HEK293T (cell line): ENCODE measurements at regions not wholly inside any gene's neighbourhood (a gene's known extent, or its start where the extent isn't known, plus 50 kb on each side); places are given as distances from the start of the nearest gene placed in this dataset.

ENCODE experiments used
- CTCF ChIA-PET: fragments of 350-600 bp; formaldehyde crosslinking; extraction: SDS; loops from one replicate; lab custom pipeline; 2021; ENCODE audit warnings: antibody characterized with exemption, inconsistent platforms; lab: Yijun Ruan, JAX
- POLR2A ChIA-PET: fragments of 350-600 bp; formaldehyde crosslinking; extraction: SDS; loops from one replicate; lab custom pipeline; 2020; ENCODE audit warnings: antibody characterized with exemption, inconsistent platforms; lab: Yijun Ruan, JAX
- DNase-seq: peaks from one replicate; pipeline ENCODE4 v3.0.0; 2012; ENCODE audit warnings: mixed read lengths; ENCODE audit errors: extremely low spot score
- ARNT ChIP-seq: fragments of 450-650 bp; IDR thresholded peaks from 2 replicates; pipeline ENCODE4 v1.6.1; 2017; ENCODE audit warnings: mild to moderate bottlenecking
- BHLHE40 ChIP-seq: fragments of 450-650 bp; IDR thresholded peaks from 2 replicates; pipeline ENCODE4 v1.6.1; 2016; ENCODE audit warnings: mild to moderate bottlenecking, moderate library complexity, borderline replicate concordance
- CTBP1 ChIP-seq: fragments of 450-650 bp; IDR thresholded peaks from 2 replicates; pipeline ENCODE4 v1.6.1; 2016; ENCODE audit warnings: borderline replicate concordance
- ELF4 ChIP-seq: fragments of 450-650 bp; IDR thresholded peaks from 2 replicates; pipeline ENCODE4 v1.6.1; 2017; ENCODE audit warnings: antibody characterized with exemption
- FOXA1 ChIP-seq: fragments of 450-650 bp; IDR thresholded peaks from 2 replicates; pipeline ENCODE4 v1.6.1; 2016; ENCODE audit warnings: mild to moderate bottlenecking
- FOXK2 ChIP-seq: fragments of 450-650 bp; IDR thresholded peaks from 2 replicates; pipeline ENCODE4 v1.6.1; 2016; ENCODE audit warnings: mild to moderate bottlenecking
- FOXM1 ChIP-seq: fragments of 450-650 bp; IDR thresholded peaks from 2 replicates; pipeline ENCODE4 v1.6.1; 2017; ENCODE audit warnings: mild to moderate bottlenecking, borderline replicate concordance
- HDGF ChIP-seq: fragments of 450-650 bp; IDR thresholded peaks from 2 replicates; pipeline ENCODE4 v1.6.1; 2017; ENCODE audit warnings: antibody characterized with exemption, borderline replicate concordance
- L3MBTL2 ChIP-seq: fragments of 450-650 bp; conservative IDR thresholded peaks from 2 replicates; pipeline ENCODE4 v1.6.1; 2016; ENCODE audit warnings: mild to moderate bottlenecking
- LEF1 ChIP-seq: fragments of 450-650 bp; IDR thresholded peaks from 2 replicates; pipeline ENCODE4 v1.6.1; 2017; ENCODE audit warnings: mild to moderate bottlenecking, borderline replicate concordance
- NFRKB ChIP-seq: fragments of 450-650 bp; IDR thresholded peaks from 2 replicates; pipeline ENCODE4 v1.6.1; 2016; ENCODE audit warnings: mild to moderate bottlenecking, moderate library complexity
- SP1 ChIP-seq: fragments of 450-650 bp; IDR thresholded peaks from 2 replicates; pipeline ENCODE4 v1.6.1; 2017
- SUZ12 ChIP-seq: fragments of 450-650 bp; IDR thresholded peaks from 2 replicates; pipeline ENCODE4 v1.6.1; 2016; ENCODE audit warnings: mild to moderate bottlenecking
- TARDBP ChIP-seq: fragments of 450-650 bp; IDR thresholded peaks from 2 replicates; pipeline ENCODE4 v1.6.1; 2016
- ZNF384 ChIP-seq: fragments of 450-650 bp; IDR thresholded peaks from 2 replicates; pipeline ENCODE4 v1.6.1; 2016
- TF ChIP-seq, protein P1 (sequence below): fragments of 450-650 bp; IDR thresholded peaks from 2 replicates; pipeline ENCODE4 v1.6.1; 2016

DNA sequence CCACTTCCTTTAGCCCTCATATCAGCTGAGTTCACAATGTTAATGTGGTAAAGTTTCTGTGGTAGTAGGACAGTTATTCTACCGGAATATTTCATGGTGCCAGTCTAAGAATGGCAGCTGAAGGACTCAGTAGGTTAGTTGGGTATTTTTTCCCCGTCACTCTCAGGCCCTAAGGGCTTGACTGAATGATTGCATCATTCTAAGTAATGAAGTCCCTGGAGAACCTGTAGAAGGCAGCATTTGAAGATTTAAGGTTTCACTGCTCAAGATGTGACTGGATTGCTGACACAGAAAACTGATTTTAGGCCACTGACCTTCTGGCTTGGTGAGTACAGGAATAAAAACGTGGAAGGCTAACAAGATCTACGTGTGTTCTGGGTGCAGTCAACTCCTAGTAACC lies 657.3 kb downstream of the PCDH19 start:
- ChIA-PET CTCF (no interaction called here), POLR2A (no interaction called here)
- DNase-seq, result no peak
- TF ChIP-seq TARDBP, result no peak
- no peak for TF ChIP-seq SUZ12
- TF ChIP-seq, protein P1, sequence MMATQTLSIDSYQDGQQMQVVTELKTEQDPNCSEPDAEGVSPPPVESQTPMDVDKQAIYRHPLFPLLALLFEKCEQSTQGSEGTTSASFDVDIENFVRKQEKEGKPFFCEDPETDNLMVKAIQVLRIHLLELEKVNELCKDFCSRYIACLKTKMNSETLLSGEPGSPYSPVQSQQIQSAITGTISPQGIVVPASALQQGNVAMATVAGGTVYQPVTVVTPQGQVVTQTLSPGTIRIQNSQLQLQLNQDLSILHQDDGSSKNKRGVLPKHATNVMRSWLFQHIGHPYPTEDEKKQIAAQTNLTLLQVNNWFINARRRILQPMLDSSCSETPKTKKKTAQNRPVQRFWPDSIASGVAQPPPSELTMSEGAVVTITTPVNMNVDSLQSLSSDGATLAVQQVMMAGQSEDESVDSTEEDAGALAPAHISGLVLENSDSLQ, result no peak
- no peak for TF ChIP-seq L3MBTL2
- no peak for TF ChIP-seq FOXA1
- TF ChIP-seq BHLHE40, result no peak
- no peak for TF ChIP-seq HDGF
- no peak for TF ChIP-seq SP1
- no peak for TF ChIP-seq NFRKB
- no peak for TF ChIP-seq ZNF384
- TF ChIP-seq CTBP1, result no peak

DNA sequence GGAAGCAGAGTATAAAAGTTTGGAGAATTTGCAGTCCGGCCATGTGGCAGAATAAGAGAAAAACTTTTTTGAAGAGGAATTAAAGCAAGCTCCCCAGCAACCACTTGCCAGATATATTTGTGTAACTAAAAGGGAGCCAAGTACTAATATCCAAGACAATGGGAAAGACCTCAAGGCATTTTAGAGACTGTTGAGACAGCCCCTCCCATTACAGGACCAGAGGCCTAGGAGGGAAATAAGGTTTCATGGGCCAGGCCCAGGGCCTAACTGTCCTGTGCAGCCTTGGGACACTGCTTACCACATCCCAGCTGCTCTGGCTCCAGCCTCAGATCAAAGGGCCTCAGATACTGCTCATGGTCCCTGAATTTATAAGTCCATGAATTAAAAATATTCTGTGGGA lies 659.4 kb downstream of the PCDH19 start:
- no peak for DNase-seq
- CTCF ChIA-PET, result no interaction called here
- TF ChIP-seq FOXA1 (no peak), ZNF384 (no peak), NFRKB (no peak), ELF4 (no peak), LEF1 (no peak), HDGF (no peak), TARDBP (no peak), SP1 (no peak), ARNT (no peak), L3MBTL2 (no peak), FOXM1 (no peak), FOXK2 (no peak)
- TF ChIP-seq, protein P1, result no peak

DNA sequence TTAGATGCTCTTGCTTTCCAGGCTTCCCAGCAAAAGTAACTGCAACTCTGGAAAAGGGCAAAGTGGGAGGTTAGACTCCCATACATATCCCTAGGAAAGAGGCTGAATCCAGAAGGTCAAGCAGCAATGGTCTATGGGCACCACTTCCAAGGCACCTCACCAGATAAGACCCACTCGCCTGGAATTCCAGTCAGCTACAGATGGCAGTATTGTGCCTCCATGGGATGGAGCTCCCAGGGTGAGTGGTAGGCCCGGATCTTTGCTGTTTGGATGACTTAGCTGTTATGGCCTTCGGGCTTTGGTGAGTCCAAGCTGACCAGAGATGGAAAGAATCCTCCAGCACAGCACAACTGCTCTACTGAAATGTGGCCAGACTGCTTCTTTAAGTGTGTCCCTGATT lies 688.0 kb downstream of the PCDH19 start:
- POLR2A ChIA-PET, result no interaction called here
- CTCF ChIA-PET, result no interaction called here
- TF ChIP-seq FOXM1, result no peak
- no peak for TF ChIP-seq BHLHE40
- no peak for TF ChIP-seq TARDBP
- no peak for TF ChIP-seq SP1
- TF ChIP-seq CTBP1, result no peak
- no peak for TF ChIP-seq FOXA1
- no peak for TF ChIP-seq FOXK2
- TF ChIP-seq L3MBTL2, result no peak
- TF ChIP-seq SUZ12, result no peak
- no peak for TF ChIP-seq NFRKB
- no peak for TF ChIP-seq ARNT
- TF ChIP-seq ELF4, result no peak
- TF ChIP-seq, protein P1, result no peak
- no peak for TF ChIP-seq ZNF384
- no peak for TF ChIP-seq LEF1
- no peak for TF ChIP-seq HDGF
- no peak for DNase-seq

More for the DNA sequence above, 659.4 kb downstream of the PCDH19 start:
- POLR2A ChIA-PET, result no interaction called here

DNA sequence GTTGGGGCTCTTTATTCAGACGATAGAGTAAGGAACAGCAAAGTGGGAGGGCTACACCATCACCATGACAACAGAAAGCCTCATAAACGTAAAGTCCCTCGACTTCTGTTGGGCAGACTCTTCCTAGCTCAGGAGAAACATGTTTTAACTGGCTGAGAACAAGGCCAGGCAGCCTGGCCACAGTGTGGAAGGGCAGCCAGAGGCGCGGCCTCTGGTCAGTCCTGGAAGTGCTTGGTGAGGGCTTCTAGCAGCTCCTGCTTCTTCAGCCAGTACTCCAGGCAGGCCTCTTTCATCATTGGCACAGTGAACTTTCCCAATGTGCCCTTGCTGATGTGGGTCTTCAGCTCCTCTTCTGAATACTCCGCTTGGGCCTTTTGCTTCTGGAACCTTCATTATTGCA lies 690.9 kb downstream of the PCDH19 start:
- DNase-seq, result no peak
- CTCF ChIA-PET, result no interaction called here
- TF ChIP-seq SP1, result no peak
- no peak for TF ChIP-seq HDGF
- TF ChIP-seq L3MBTL2, result no peak
- no peak for TF ChIP-seq ARNT
- TF ChIP-seq, protein P1, result no peak
- no peak for TF ChIP-seq TARDBP
- TF ChIP-seq FOXA1, result no peak
- TF ChIP-seq ZNF384, result no peak
- TF ChIP-seq LEF1, result no peak
- TF ChIP-seq FOXM1, result no peak
- no peak for TF ChIP-seq ELF4
- POLR2A ChIA-PET, result no interaction called here

DNA sequence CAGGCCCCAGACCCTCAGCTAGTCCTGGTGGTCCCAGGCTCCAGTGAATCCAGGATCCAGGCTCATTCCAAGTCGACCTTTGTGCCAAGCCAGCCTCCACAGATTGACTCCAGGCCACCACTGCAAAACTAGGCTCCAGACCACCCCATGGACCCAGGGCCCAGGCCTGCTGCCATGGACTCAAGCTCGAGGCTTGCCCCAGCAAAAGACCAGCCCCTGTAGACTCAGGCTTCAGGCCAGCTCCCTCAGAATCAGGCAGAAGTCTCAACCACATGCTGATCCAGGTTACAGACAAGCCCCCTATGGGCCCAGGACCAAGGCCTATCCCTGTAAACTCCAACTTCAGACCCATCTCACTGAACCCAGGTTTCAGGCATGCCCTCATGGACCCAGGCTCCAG lies 692.4 kb downstream of the PCDH19 start:
- CTCF ChIA-PET, result no interaction called here
- POLR2A ChIA-PET, result no interaction called here
- no peak for DNase-seq
- no peak for TF ChIP-seq SP1
- TF ChIP-seq FOXK2, result no peak
- no peak for TF ChIP-seq ARNT
- no peak for TF ChIP-seq BHLHE40
- no peak for TF ChIP-seq ELF4
- TF ChIP-seq FOXM1, result no peak
- no peak for TF ChIP-seq HDGF
- TF ChIP-seq, protein P1, result no peak
- no peak for TF ChIP-seq L3MBTL2
- no peak for TF ChIP-seq NFRKB
- no peak for TF ChIP-seq ZNF384
- TF ChIP-seq SUZ12, result no peak
- no peak for TF ChIP-seq TARDBP
- TF ChIP-seq LEF1, result no peak
- no peak for TF ChIP-seq CTBP1
- no peak for TF ChIP-seq FOXA1
